Loucy (cell line): ENCODE measurements at regions not wholly inside any gene's neighbourhood (a gene's known extent, or its start where the extent isn't known, plus 50 kb on each side); places are given as distances from the start of the nearest gene placed in this dataset.

Source experiments
- H2AFZ ChIP-seq: fragments of 200-600 bp; sonication (generic); 2 replicates; pipeline ENCODE4 v1.6.0; 2016; ENCODE audit warnings: antibody characterized with exemption, mild to moderate bottlenecking, low read length, moderate library complexity
- H3F3A ChIP-seq: fragments of 200-600 bp; 2 replicates; pipeline ENCODE4 v1.6.0; 2016; ENCODE audit warnings: antibody characterized with exemption, low read depth, mild to moderate bottlenecking
- H3K27me3 ChIP-seq: fragments of 200-600 bp; sonication (generic); 2 replicates; pipeline ENCODE4 v1.6.1; 2014; ENCODE audit warnings: low read length, mild to moderate bottlenecking; ENCODE audit not compliant: insufficient read depth, poor library complexity, severe bottlenecking
- H3K36me3 ChIP-seq: fragments of 200-600 bp; sonication (generic); 2 replicates; pipeline ENCODE4 v1.6.1; 2016; ENCODE audit warnings: low read length; ENCODE audit not compliant: insufficient read depth
- H3K4me1 ChIP-seq: fragments of 200-600 bp; sonication (generic); 2 replicates; pipeline ENCODE4 v1.5.1; 2014; ENCODE audit warnings: low read length, mild to moderate bottlenecking; ENCODE audit not compliant: insufficient read depth, poor library complexity, severe bottlenecking
- H3K4me2 ChIP-seq: fragments of 200-600 bp; sonication (generic); 2 replicates; pipeline ENCODE4 v1.6.0; 2014; ENCODE audit warnings: antibody characterized with exemption, low read length, low read depth, mild to moderate bottlenecking; ENCODE audit not compliant: poor library complexity, severe bottlenecking
- H3K4me3 ChIP-seq: fragments of 200-600 bp; sonication (generic); 2 replicates; pipeline ENCODE4 v1.5.1; 2014; ENCODE audit warnings: low read length, mild to moderate bottlenecking, mixed read lengths; ENCODE audit not compliant: poor library complexity, severe bottlenecking
- H3K79me2 ChIP-seq: fragments of 200-600 bp; sonication (generic); 2 replicates; pipeline ENCODE4 v1.6.1; 2014; ENCODE audit warnings: low read length; ENCODE audit not compliant: insufficient read depth
- H3K9ac ChIP-seq: fragments of 200-600 bp; sonication (generic); 2 replicates; pipeline ENCODE4 v1.6.0; 2014; ENCODE audit warnings: mild to moderate bottlenecking, low read depth, low read length, moderate library complexity; ENCODE audit not compliant: poor library complexity, severe bottlenecking
- H3K9me2 ChIP-seq: fragments of 200-600 bp; sonication (generic); replicated peaks from 2 replicates; pipeline ENCODE4 v1.6.1; 2016; ENCODE audit warnings: low read depth, low read length, mixed read lengths
- H3K9me3 ChIP-seq: fragments of 200-600 bp; sonication (generic); 2 replicates; pipeline ENCODE4 v1.6.1; 2014; ENCODE audit warnings: mild to moderate bottlenecking, antibody characterized with exemption, low read length, low read depth; ENCODE audit not compliant: insufficient read depth
- H4K20me1 ChIP-seq: fragments of 200-600 bp; sonication (generic); 2 replicates; pipeline ENCODE4 v1.6.0; 2014; ENCODE audit warnings: antibody characterized with exemption, low read length, mild to moderate bottlenecking; ENCODE audit not compliant: insufficient read depth, poor library complexity, severe bottlenecking
- CTCF ChIP-seq: fragments of 200-600 bp; sonication (generic); conservative IDR thresholded peaks from 2 replicates; pipeline ENCODE4 v1.5.1; 2014; ENCODE audit warnings: mild to moderate bottlenecking, antibody characterized with exemption, low read length
- EZH2phosphoT487 ChIP-seq: fragments of 200-600 bp; IDR thresholded peaks from 2 replicates; pipeline ENCODE4 v1.6.1; 2018; ENCODE audit warnings: antibody characterized with exemption, mild to moderate bottlenecking, moderate library complexity, borderline replicate concordance

- no peaks in the 10 kb centered on the region for H3K9me3 ChIP-seq
- no peak overlapping the region for H3K4me2 ChIP-seq
- TF ChIP-seq EZH2phosphoT487, result no peak
- TF ChIP-seq CTCF, result no peak
- no peaks in the 10 kb centered on the region for H3K9me2 ChIP-seq
- no peaks in the 10 kb centered on the region for H3K36me3 ChIP-seq
- no peak overlapping the region for H3K4me3 ChIP-seq
- no peak overlapping the region for H3K9ac ChIP-seq
- no peaks in the 10 kb centered on the region for H4K20me1 ChIP-seq
- no peak overlapping the region for H2AFZ ChIP-seq
- H3K79me2 ChIP-seq, result no peaks in the 10 kb centered on the region
- H3K4me1 ChIP-seq, result no peaks in the 10 kb centered on the region
- no peaks in the 10 kb centered on the region for H3F3A ChIP-seq
- H3K27me3 ChIP-seq, result no peaks in the 10 kb centered on the region
These were observed 377.1 kb upstream of the ISX start for GRCh38 chr22:34688825-34689224.

DNA sequence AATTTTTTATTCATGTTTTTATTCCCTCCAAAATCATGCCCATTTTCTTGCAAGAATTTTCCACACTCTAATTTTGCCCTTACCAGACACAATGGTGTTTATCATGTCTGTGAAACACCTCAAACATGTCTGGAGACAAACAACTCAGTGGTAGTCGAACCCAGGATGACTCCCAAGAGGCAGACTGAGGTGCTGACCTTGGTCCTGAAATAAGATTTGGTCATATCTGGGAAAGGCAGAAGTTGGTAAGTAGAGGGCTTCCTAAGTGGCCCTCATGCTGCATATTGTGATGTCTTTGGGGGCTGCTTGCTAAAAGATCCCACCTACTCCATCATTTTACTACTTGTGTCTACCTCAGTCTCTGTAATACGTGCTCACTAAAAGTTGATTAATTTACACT lies 369.4 kb upstream of the ISX start:
- H3K9me3 ChIP-seq, result no peaks in the 10 kb centered on the region
- H3K27me3 ChIP-seq, result no peaks in the 10 kb centered on the region
- no peaks in the 10 kb centered on the region for H3F3A ChIP-seq
- no peaks in the 10 kb centered on the region for H3K9me2 ChIP-seq
- TF ChIP-seq CTCF, result no peak
- TF ChIP-seq EZH2phosphoT487, result no peak
- H4K20me1 ChIP-seq, result no peaks in the 10 kb centered on the region
- H3K4me3 ChIP-seq, result no peak overlapping the region
- H3K9ac ChIP-seq, result no peak overlapping the region
- no peaks in the 10 kb centered on the region for H3K4me1 ChIP-seq
- H3K79me2 ChIP-seq, result no peaks in the 10 kb centered on the region
- H3K36me3 ChIP-seq, result no peaks in the 10 kb centered on the region
- no peak overlapping the region for H3K4me2 ChIP-seq
- no peak overlapping the region for H2AFZ ChIP-seq

GRCh38 chr22:34702279-34702678 lies 363.7 kb upstream of the ISX start:
- no peak for TF ChIP-seq EZH2phosphoT487
- TF ChIP-seq CTCF, result no peak
- Histone ChIP-seq H4K20me1 (no peaks in the 10 kb centered on the region), H3K79me2 (no peaks in the 10 kb centered on the region), H3F3A (no peaks in the 10 kb centered on the region), H2AFZ (no peak overlapping the region), H3K9ac (no peak overlapping the region), H3K4me2 (no peak overlapping the region), H3K9me3 (no peaks in the 10 kb centered on the region; the same call in 1 of the 2 replicates), H3K36me3 (no peaks in the 10 kb centered on the region), H3K4me1 (no peaks in the 10 kb centered on the region), H3K9me2 (no peaks in the 10 kb centered on the region), H3K27me3 (no peaks in the 10 kb centered on the region), H3K4me3 (no peak overlapping the region)
